GM19043 (cell line): ENCODE measurements at regions not wholly inside any gene's neighbourhood (a gene's known extent, or its start where the extent isn't known, plus 50 kb on each side); places are given as distances from the start of the nearest gene placed in this dataset.
A peak's percentile ranks its signal among the peaks of the same experiment; 100 is the strongest.
"Not testable (repeated sequence)": the region's sequence is repeated elsewhere in the genome, so short reads cannot be mapped to it uniquely, and the experiment has no call there.

Experiments used
- ATAC-seq: cut with Tn5 transposase; IDR thresholded peaks from one replicate; pipeline ENCODE4 v1.9.1; 2021; ENCODE audit warnings: low read depth; ENCODE audit not compliant: unreplicated experiment

GRCh38 chr6:119985952-119986736 is 636.6 kb upstream of the MAN1A1 start:
- ATAC-seq: no peak

DNA sequence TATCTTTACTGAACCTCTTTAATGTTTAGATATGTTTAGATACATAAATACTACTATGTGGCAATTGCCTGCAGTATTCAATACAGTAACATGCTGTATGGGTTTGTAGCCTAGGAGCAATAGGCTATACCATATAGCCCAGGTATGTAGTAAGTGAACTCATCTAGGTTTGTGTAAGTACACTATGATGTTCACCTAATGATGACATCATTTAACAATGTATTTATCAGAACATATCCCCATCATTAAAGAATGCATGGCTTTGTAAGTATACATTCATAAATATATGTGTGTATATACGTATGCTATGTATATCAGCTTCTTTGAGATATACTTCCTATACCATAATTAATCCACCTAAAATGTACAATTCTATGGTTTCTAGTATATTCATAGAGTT is 631.2 kb upstream of the MAN1A1 start:
- ATAC-seq: no peak

- no peak for ATAC-seq
Measured at GRCh38 chr6:119979862-119980261, 630.3 kb upstream of the MAN1A1 start.

GRCh38 chr6:119978274-119978889 is 628.8 kb upstream of the MAN1A1 start:
- peak; percentile 49 for ATAC-seq

DNA sequence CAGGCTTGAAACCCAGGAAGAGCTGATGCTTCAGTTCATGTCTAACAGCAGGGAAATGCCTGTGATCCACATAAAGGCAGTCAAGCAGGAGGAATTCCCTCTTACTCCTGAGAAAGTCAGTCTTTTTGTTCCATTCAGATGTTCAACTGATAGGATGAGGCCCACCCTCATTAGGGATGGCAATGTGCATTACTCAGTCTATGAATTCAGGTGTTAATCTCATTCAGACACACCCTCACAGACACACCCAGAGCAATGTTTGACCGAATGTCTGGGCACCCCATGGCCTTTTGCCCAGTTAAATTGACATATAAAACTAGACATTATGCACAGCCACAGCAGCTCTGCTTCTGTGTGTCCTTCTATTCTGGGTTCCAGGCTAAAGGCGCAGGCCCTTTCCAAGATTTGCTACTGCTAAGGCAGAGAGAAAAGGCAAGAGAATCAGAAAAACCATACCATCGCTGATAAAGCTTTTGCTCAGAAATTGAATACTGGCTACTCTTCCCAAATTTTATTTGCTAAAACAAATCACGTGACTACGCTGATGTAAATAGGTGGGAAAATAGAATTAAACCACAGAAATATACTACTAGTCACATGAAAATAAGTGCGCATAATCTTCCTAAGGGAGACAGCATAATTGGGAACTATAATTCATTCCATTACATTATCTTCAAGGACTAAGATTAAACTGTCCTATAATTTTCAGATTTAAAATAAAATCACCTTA is 625.0 kb upstream of the MAN1A1 start:
- no peak for ATAC-seq

DNA sequence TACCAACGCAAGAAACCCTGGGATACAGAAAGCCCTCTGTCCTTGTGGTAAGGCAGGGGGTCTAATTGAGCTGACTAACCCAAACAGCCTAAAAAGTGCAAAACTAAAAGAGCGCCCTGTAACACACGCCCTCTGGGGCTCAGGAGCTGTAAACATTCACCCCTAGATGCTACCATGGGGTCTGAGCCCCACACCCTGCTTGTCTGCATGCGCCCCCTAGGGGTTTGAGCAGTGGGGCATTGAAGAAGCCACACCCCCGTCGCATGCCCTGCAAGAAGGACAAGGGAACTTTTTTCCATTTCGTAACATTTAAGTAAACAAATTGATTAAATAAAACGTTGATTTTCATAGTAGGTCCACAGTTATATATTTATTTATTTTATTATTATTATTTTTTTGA is 616.9 kb upstream of the MAN1A1 start:
- peak; percentile 53 for ATAC-seq

DNA sequence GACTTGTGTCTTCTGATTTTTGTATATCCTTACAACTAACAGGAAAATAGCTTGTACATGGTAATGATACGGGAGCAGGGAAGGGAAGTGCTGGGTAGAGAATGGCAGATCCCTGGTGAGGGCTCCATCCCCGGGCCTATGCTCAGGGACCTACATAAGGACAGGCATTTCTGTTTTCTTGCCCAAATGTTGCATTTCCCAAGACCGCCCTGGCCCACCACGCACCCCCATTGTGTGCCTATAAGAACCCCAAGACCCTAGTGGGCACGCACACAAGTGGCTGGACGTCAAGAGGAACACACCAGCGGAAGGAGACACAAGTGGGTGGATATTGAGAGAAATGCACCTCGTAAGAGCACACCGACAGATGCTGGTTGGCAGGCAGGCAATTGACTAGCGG is 616.3 kb upstream of the MAN1A1 start:
- ATAC-seq: no peak

DNA sequence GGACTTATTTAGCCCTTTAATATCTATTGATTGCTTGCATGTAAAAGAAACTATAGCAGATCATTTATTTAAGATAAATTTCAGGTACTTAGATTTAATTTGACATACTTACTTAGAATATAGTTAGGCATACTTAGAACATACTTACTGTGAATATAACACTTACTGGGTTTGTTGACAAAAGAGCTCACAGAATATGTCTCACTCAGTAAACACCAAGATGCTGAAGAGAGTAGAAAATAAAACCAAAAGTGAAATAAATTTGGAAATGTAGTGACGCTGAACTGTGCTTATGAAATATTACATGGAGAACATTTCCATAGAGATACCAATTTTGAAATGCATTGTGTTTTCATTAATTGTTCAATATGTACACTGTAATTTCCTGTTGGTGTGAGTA is 615.4 kb upstream of the MAN1A1 start:
- ATAC-seq: no peak

DNA sequence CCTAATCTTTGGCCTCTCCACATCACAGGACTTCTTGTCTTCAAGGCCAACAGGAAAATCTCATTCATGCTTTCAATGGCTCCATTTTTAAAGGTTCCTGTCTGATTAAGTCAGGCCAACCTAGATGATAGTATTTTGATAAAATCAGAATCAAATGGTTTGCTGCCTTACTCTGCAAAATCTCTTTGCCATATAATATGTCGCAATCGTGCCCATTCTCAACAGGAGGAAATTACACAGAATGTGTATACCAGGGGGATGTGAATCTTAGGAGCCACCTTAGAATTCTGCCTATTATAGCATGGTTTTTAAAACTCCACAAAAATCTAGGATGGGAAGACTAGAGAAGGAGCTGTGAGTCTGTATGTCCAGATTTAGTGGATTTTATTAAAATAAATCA is 612.9 kb upstream of the MAN1A1 start:
- ATAC-seq: no peak

DNA sequence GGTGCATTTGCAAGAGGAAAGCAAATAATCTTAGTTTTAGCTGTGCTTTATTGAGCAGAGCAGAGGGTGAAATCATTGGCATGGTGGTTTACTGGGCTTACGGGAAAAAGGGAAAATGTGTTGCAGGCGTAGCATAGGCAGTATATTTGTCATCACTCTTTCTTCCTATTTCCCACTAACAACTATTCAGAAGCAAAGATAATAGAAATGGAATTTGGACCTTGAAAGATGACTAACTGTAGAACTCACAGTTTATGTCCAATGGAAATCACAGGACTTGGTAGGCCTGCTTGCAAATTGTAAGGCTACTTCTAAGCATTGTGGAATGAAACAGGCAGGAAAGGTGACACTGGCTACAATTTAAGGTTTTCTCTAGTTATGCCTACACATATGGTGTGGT is 611.9 kb upstream of the MAN1A1 start:
- no peak for ATAC-seq

- ATAC-seq: no peak
Measured at GRCh38 chr6:119960456-119960855, 610.9 kb upstream of the MAN1A1 start.

- ATAC-seq: no peak
Measured at GRCh38 chr6:119960036-119960435, 610.5 kb upstream of the MAN1A1 start.

GRCh38 chr6:119957195-119957594 is 607.6 kb upstream of the MAN1A1 start:
- ATAC-seq: no peak

DNA sequence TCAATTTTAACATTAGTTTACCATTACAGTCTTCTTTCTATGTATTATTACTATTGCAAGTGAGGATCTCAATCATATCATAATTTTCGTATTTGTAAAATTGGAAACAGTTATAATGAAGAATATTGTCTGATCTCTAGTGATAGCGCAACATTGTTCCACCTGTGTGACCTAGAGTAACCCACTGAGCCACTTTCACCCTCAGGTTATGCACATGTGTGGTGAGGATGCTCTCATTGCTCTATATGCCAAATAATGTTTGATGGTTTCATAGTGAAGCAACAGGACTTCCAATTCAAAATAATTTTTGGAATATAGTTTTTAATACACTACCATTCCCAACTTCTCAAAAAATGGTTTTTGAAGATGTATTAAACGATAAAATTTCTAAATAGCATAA is 603.1 kb upstream of the MAN1A1 start:
- ATAC-seq: no peak

DNA sequence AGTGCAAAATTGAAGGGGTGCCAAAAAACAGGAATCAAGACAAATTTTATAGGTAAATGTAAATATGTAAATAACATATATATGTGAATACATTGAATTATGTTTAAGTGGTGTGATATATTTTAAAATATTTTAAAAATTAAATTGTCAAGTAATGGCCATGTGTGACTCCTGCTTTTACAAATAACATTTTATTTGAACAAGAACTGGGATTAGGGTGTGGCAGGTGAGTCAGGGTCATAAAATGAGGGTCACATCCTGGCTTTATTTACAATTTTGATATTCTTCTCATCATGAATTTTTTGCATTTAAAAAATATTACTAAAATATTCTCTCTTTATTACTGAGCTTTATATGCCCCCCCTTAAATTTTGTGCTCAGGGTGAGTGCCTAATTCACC is 601.1 kb upstream of the MAN1A1 start:
- ATAC-seq: no peak

DNA sequence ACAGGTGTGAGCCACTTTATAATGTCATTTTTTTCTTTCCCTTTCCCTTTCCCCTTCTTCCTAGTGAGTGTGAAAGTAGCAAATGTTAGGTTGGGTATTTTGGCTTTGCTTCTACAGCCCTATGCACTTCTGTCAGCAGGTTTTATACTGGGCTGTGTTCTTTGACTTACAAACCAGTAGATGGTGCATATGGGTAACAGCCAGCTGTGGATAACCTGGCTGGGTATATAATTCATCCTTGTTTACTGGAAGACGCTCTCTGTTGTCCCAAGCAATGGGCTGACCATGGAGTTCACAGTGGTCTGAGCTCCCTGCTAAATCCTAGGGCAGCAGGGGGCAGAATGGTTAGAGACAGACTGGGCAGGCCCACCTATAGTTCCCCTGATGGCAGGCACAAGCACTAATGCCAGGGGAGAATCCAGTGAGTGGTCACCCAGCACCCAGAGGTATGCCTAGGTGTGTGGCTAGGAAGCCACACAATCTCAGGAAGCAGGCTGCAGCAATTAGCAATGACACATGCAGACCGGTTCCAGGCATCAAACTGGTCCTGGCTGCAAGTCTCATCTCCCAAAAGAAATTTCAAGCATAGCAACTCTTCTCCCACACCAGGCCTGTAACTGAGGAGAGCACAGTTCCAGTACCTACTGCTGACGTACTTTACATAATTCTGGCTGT is 592.7 kb upstream of the MAN1A1 start:
- no peak for ATAC-seq

DNA sequence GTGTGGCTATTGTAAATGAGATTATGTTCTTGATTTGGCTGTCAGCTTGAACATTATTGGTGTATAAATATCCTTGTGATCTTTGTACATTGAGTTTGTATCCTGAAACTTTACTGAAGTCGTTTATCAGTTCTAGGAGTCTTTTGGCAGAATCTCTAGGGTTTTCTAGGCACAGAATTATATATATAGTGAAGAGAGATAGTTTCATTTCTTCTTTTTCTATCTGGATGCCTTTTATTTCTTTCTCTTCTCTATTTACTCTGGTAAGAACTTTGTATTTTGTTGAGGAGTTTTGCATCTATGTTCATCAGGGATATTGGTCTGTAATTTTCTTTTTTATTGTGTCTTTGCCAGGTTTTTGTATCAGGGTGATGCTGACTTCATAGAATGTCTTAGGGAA is 589.2 kb upstream of the MAN1A1 start:
- no peak for ATAC-seq

DNA sequence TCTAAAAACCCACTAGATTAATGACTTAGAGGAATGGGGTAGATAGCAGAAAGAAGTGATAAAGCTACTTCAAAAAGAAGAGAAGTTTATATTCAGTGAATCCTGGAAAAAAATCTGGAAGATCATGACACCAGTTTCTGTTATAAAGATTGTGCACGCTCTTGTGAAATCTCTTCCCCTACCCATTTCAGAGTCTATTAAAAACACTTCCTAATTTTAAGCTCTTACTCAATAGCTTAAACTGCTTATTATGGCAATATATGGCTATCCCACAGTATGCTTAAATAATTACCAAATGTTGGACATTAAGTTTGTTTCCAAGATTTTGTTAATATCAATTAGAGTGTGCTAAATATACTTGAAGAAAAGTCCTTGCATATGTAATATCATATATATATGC is 585.3 kb upstream of the MAN1A1 start:
- no peak for ATAC-seq

- ATAC-seq: no peak
Measured at GRCh38 chr6:119929121-119929520, 579.6 kb upstream of the MAN1A1 start.

DNA sequence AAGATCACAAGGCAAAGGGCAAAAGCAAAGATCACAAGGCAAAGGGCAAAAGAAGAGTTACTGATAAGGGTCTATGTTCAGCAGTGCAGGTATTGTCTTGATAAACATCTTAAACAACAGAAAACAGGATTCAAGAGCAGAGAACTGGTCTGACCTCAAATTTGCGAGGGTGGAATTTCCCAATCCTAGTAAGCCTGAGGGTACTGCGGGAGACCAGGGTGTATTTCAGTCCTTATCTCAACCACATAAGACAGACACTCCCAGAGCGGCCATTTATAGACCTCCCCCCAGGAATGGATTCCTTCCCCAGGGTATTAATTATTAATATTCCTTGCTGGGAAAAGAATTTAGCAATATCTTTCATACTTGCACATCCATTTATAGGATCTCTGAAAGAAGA is 575.3 kb upstream of the MAN1A1 start:
- ATAC-seq: not testable (repeated sequence)

DNA sequence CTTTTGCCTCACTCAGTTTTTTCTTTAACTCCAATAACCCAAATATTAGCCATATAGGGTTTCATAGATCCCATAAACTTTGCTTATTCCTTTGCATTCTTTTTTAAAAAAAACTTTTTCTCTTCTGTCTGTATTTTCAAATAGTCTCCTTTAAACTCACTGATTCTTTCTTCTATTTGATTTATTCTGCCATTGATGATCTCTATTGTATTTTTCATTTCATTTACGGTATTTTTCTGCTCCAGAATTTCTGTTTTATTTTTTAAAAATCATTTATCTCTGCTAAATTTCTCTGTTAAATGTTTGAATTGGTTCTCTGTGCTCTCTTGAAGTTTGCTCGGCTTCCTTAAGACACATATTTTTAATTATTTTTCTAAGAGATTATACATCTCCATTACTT is 573.3 kb upstream of the MAN1A1 start:
- no peak for ATAC-seq
